B cell (primary cell): ENCODE measurements at regions not wholly inside any gene's neighbourhood (a gene's known extent, or its start where the extent isn't known, plus 50 kb on each side); places are given as distances from the start of the nearest gene placed in this dataset.

Experiments
- ATAC-seq: fragments of 200-7000 bp; cut with Tn5 transposase; one replicate; pipeline ENCODE4 v1.10.0; 2021; ENCODE audit warnings: low read depth, mild to moderate bottlenecking, moderate number of reproducible peaks, moderate library complexity
- CTCF ChIA-PET: fragments of 350-600 bp; sonication (Branson Sonifier 250); formaldehyde crosslinking; loops from one replicate; lab custom pipeline; 2021; ENCODE audit warnings: antibody characterized with exemption, inconsistent platforms; lab: Charles Lee
- POLR2A ChIA-PET: fragments of 350-600 bp; sonication (Branson Sonifier 250); formaldehyde crosslinking; loops from one replicate; lab custom pipeline; 2021; ENCODE audit warnings: antibody characterized with exemption; lab: Charles Lee
- DNase-seq: peaks from one replicate; pipeline ENCODE4 v3.0.0; 2013
- H2AFZ ChIP-seq: 2 replicates; pipeline ENCODE4 v1.6.1; 2012; ENCODE audit warnings: mild to moderate bottlenecking, low read depth, low read length; ENCODE audit not compliant: insufficient read depth, poor library complexity, severe bottlenecking
- H3K27ac ChIP-seq, 2 donors: 1 replicate in 1 of 2; 2 replicates in 1 of 2; pipeline ENCODE4 v1.5.1; 2012 to 2013; ENCODE audit warnings: low read length in 2 of 2, mild to moderate bottlenecking in 2 of 2, moderate library complexity in 1 of 2
- H3K27me3 ChIP-seq, 4 experiments: fragments of 200-600 bp in 1 of 4; sonication (generic) in 1 of 4; replicated peaks in 1 of 4; 1 replicate in 2 of 4; 2 replicates in 2 of 4; pipeline versions ENCODE4 v1.6.1 to v1.7.0; 2013 to 2016; ENCODE audit warnings: low read length in 3 of 4, mild to moderate bottlenecking in 2 of 4, mixed read lengths in 1 of 4, moderate library complexity in 1 of 4; ENCODE audit not compliant: insufficient read depth in 4 of 4, control insufficient read depth in 3 of 4; ENCODE audit errors: control extremely low read depth in 1 of 4
- H3K36me3 ChIP-seq, 2 experiments: replicated peaks in 1 of 2; 1 replicate in 1 of 2; 2 replicates in 1 of 2; pipeline versions ENCODE4 v1.6.1 to v1.7.1; 2013; ENCODE audit warnings: low read length in 1 of 2; ENCODE audit not compliant: insufficient read depth in 2 of 2, control insufficient read depth in 1 of 2; ENCODE audit errors: control extremely low read depth in 1 of 2, extremely low read depth in 1 of 2
- H3K4me1 ChIP-seq, 2 donors: fragments of 200-600 bp in 1 of 2; sonication (generic) in 1 of 2; 1 replicate in 1 of 2; 2 replicates in 1 of 2; pipeline versions ENCODE4 v1.5.1 to v1.6.1; 2013 to 2017; ENCODE audit warnings: low read length in 2 of 2; ENCODE audit not compliant: control insufficient read depth in 2 of 2, insufficient read depth in 2 of 2
- H3K4me2 ChIP-seq: replicated peaks from 2 replicates; pipeline ENCODE3; 2012; ENCODE audit warnings: mild to moderate bottlenecking, low read depth, low read length; ENCODE audit not compliant: poor library complexity, severe bottlenecking
- H3K4me3 ChIP-seq, 5 experiments: fragments of 200-600 bp in 1 of 5; sonication (generic) in 1 of 5; 1 replicate in 3 of 5; 2 replicates in 2 of 5; pipeline versions ENCODE4 v1.5.1 to v1.7.0; 2011 to 2016; ENCODE audit warnings: low read length in 4 of 5, mild to moderate bottlenecking in 4 of 5, low read depth in 2 of 5, control low read depth in 1 of 5, moderate library complexity in 1 of 5; ENCODE audit not compliant: insufficient read depth in 1 of 5; ENCODE audit errors: control extremely low read depth in 1 of 5, extremely low read depth in 1 of 5
- H3K79me2 ChIP-seq: fragments of 200-600 bp; sonication (generic); one replicate; pipeline ENCODE4 v1.6.0; 2016; ENCODE audit warnings: low read length; ENCODE audit not compliant: control insufficient read depth, insufficient read depth
- H3K9ac ChIP-seq: fragments of 200-600 bp; sonication (generic); 2 replicates; pipeline ENCODE4 v1.6.1; 2017; ENCODE audit warnings: mild to moderate bottlenecking, low read length, moderate library complexity
- H3K9me3 ChIP-seq, 3 donors: one replicate each; pipeline versions ENCODE4 v1.6.1 to v1.7.1; 2013; ENCODE audit warnings: low read length in 2 of 3; ENCODE audit not compliant: control insufficient read depth in 2 of 3, insufficient read depth in 1 of 3; ENCODE audit errors: control extremely low read depth in 1 of 3
- H4K20me1 ChIP-seq: 2 replicates; pipeline ENCODE4 v1.6.0; 2012; ENCODE audit warnings: mild to moderate bottlenecking, low read length; ENCODE audit not compliant: insufficient read depth, control insufficient read depth, poor library complexity, severe bottlenecking
- H3K27ac Mint-ChIP-seq: one replicate; pipeline ENCODE4 v1.8.0; 2021; ENCODE audit warnings: mixed read lengths
- H3K27me3 Mint-ChIP-seq: one replicate; pipeline ENCODE4 v1.8.0; 2021; ENCODE audit warnings: mixed read lengths
- H3K4me1 Mint-ChIP-seq: one replicate; pipeline ENCODE4 v1.8.0; 2021; ENCODE audit warnings: mixed read lengths
- H3K4me3 Mint-ChIP-seq: one replicate; pipeline ENCODE4 v1.8.0; 2021; ENCODE audit warnings: mixed read lengths
- H3K9me3 Mint-ChIP-seq: one replicate; pipeline ENCODE4 v1.8.0; 2022; ENCODE audit warnings: mixed read lengths; ENCODE audit not compliant: insufficient read depth
- EZH2 ChIP-seq: IDR thresholded peaks from 2 replicates; pipeline ENCODE4 v1.6.1; 2012; ENCODE audit warnings: borderline replicate concordance, low read depth, mild to moderate bottlenecking, moderate library complexity, low read length; ENCODE audit not compliant: insufficient read depth, poor library complexity, severe bottlenecking
- WGBS: methylation state at CpG from one replicate; pipeline ENCODE4 v1.1.5; 2013; ENCODE audit warnings: missing lambda C conversion rate; ENCODE audit not compliant: insufficient coverage; 5-methylcytosine and 5-hydroxymethylcytosine counted together
- intact Hi-C: fragments of 100-400 bp; cut with micrococcal nuclease; formaldehyde crosslinking; loops from one replicate; pipeline ENCODE4 v1.10.0; 2022
- TF ChIP-seq, protein P1 (sequence below): fragments of 200-600 bp; IDR thresholded peaks from one replicate; pipeline ENCODE4 v1.8.0; 2022; ENCODE audit warnings: antibody characterized with exemption, mild to moderate bottlenecking

DNA sequence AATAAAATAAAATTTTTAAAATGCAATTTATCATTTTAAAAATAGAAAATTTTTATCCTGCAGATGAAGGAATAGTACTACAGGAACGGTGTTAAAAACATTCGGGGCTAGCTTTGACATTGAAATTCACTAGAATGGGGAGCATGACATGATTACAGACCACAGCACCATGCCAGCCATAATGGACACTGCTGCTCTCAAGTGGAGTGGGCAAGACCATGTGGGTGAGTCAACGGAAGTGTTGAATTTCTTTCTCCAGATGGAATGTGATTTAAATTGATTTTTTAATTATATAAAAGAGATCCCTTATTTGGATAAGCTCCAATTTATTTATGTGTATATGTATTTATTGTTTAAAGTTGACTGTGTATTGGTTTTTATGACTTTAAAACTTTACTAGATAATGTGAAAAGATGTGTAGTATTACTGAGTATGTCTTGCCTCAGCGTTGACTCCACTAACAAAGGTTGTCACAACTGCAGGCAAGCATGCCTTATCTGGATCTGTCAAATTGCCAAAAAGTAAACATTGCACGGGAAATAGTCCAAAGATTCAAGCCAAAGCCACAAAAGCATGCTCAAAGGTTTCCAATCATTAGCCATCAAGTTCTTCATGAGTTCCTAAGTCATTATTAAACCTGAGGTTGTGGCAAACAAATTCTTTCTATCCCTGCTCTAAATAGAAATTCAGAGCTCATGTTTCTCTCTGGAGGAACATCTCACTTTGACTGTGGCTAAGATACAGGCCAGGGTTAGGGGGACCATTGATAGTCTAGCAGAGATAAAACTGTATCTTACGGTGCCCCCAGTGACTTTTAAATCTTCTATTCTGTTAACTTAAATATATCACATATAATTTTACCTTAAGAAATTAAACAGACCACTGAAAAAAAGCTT, 536.9 kb downstream of the TMX3 start:
- peaks cover 0 to 7% (median 0%) of the 10 kb centered on the region in 3 donors for H3K9me3 ChIP-seq
- no peaks in the 10 kb centered on the region for H3K27me3 ChIP-seq
- no peaks in the 10 kb centered on the region for H3K79me2 ChIP-seq
- WGBS, result 5% methylated on average over 2 of the region's 6 CpGs
- no peaks in the 10 kb centered on the region for H4K20me1 ChIP-seq
- no peak overlapping the region for H3K4me3 Mint-ChIP-seq
- H3K4me3 ChIP-seq, result no peak overlapping the region
- no peak for DNase-seq
- intact Hi-C loops, result no loop called here
- no peak overlapping the region for H3K27ac ChIP-seq
- no peak for TF ChIP-seq EZH2
- TF ChIP-seq, protein P1, sequence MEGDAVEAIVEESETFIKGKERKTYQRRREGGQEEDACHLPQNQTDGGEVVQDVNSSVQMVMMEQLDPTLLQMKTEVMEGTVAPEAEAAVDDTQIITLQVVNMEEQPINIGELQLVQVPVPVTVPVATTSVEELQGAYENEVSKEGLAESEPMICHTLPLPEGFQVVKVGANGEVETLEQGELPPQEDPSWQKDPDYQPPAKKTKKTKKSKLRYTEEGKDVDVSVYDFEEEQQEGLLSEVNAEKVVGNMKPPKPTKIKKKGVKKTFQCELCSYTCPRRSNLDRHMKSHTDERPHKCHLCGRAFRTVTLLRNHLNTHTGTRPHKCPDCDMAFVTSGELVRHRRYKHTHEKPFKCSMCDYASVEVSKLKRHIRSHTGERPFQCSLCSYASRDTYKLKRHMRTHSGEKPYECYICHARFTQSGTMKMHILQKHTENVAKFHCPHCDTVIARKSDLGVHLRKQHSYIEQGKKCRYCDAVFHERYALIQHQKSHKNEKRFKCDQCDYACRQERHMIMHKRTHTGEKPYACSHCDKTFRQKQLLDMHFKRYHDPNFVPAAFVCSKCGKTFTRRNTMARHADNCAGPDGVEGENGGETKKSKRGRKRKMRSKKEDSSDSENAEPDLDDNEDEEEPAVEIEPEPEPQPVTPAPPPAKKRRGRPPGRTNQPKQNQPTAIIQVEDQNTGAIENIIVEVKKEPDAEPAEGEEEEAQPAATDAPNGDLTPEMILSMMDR, result no peak
- no peak overlapping the region for H3K27ac Mint-ChIP-seq
- H3K27me3 Mint-ChIP-seq, result no peaks in the 10 kb centered on the region
- H3K4me1 Mint-ChIP-seq, result no peaks in the 10 kb centered on the region
- ATAC-seq, result no peak
- H3K4me2 ChIP-seq, result no peak overlapping the region
- H3K9me3 Mint-ChIP-seq, result peaks cover 2% of the 10 kb centered on the region
- ChIA-PET POLR2A (no interaction called here), CTCF (no interaction called here)
- no peak overlapping the region for H3K9ac ChIP-seq
- no peaks in the 10 kb centered on the region for H3K4me1 ChIP-seq
- no peaks in the 10 kb centered on the region for H3K36me3 ChIP-seq
- no peak overlapping the region for H2AFZ ChIP-seq

DNA sequence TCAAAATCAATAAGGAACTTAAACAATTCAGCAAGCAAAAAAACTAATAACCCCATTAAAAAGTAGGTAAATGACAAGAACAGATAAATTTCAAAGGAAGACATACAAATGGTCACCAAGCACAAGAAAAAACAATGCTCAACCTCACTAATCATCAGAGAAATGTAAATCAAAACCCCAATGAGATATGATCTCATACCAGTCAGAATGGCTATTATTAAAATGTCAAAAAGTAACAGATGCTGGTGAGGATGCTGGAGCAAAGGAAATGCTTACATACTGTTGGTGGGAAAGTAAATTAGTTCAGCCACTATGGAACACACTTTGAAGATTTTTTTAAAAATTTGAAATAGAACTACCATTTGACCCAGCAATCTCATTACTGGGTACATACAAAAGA, 538.0 kb downstream of the TMX3 start:
- TF ChIP-seq, protein P1, result no peak
- TF ChIP-seq EZH2, result no peak
- no peak for ATAC-seq
- H3K4me3 Mint-ChIP-seq, result no peak overlapping the region
- peaks cover 0 to 4% (median 0%) of the 10 kb centered on the region in 3 donors for H3K9me3 ChIP-seq
- no peaks in the 10 kb centered on the region for H3K4me1 Mint-ChIP-seq
- ChIA-PET POLR2A (no interaction called here), CTCF (no interaction called here)
- H3K4me2 ChIP-seq, result no peak overlapping the region
- H3K27me3 Mint-ChIP-seq, result no peaks in the 10 kb centered on the region
- no peaks in the 10 kb centered on the region for H4K20me1 ChIP-seq
- H3K4me1 ChIP-seq, result no peaks in the 10 kb centered on the region
- no peak overlapping the region for H3K4me3 ChIP-seq
- H3K9ac ChIP-seq, result no peak overlapping the region
- no peak overlapping the region for H3K27ac Mint-ChIP-seq
- no peak for DNase-seq
- no peaks in the 10 kb centered on the region for H3K9me3 Mint-ChIP-seq
- no peaks in the 10 kb centered on the region for H3K79me2 ChIP-seq
- no peak overlapping the region for H3K27ac ChIP-seq
- H3K36me3 ChIP-seq, result no peaks in the 10 kb centered on the region
- H2AFZ ChIP-seq, result no peak overlapping the region
- no peaks in the 10 kb centered on the region for H3K27me3 ChIP-seq
- intact Hi-C loops, result no loop called here
